K562 (cell line): ENCODE measurements at regions not wholly inside any gene's neighbourhood (a gene's known extent, or its start where the extent isn't known, plus 50 kb on each side); places are given as distances from the start of the nearest gene placed in this dataset.

ENCODE experiments used
- ATAC-seq: fragments of 200-7000 bp; cut with Tn5 transposase; 3 replicates; pipeline ENCODE4 v1.9.1; 2020; ENCODE audit warnings: moderate library complexity
- BruUV-seq: library from RNA; stranded (reverse); fragments of 400-500 nt; replicated peaks from 2 replicates; lab custom pipeline; 2021; lab: Mats Ljungman, UMichigan
- CTCF ChIA-PET: fragments of 300-600 bp; formaldehyde crosslinking; extraction: SDS; loops from one replicate; lab custom pipeline; 2021; ENCODE audit warnings: low intra/inter-chr PET ratio; lab: Yijun Ruan, JAX
- POLR2A ChIA-PET: fragments of 300-600, 350-650 bp; sonication (Branson Sonifier 250); formaldehyde crosslinking; extraction: SDS; loops from one replicate; lab custom pipeline; 2021; ENCODE audit warnings: antibody characterized with exemption, inconsistent platforms; lab: Yijun Ruan, JAX
- DNase-seq, 4 experiments: peaks; one replicate each; pipeline versions ENCODE4 v3.0.0 to v3.0.0-alpha.2; 2011 to 2018; ENCODE audit warnings: low spot score in 3 of 4, mixed read lengths in 3 of 4; ENCODE audit errors: extremely low read depth in 1 of 4
- FAIRE-seq: peaks from 2 replicates; lab custom pipeline; 2011; peaks lifted over from hg19 to GRCh38; lab: Jason Lieb, UNC
- H2AFZ ChIP-seq: 2 replicates; pipeline ENCODE4 v1.6.0; 2011; ENCODE audit warnings: low read depth, low read length, control low read depth, inconsistent platforms
- H3K27ac ChIP-seq: fragments of 200-600 bp; 3 replicates; pipeline ENCODE4 v1.8.0; 2011; ENCODE audit warnings: low read depth, mild to moderate bottlenecking, control low read depth, inconsistent platforms, low read length, moderate library complexity, mixed read lengths; ENCODE audit errors: extremely low read depth
- H3K27me3 ChIP-seq, 2 experiments: fragments of 300-600 bp in 1 of 2; 2 replicates in 1 of 2; 3 replicates in 1 of 2; pipeline versions ENCODE4 v1.6.0 to v1.8.0; 2011; ENCODE audit warnings: inconsistent platforms in 2 of 2, low read length in 2 of 2, mild to moderate bottlenecking in 1 of 2, mixed read lengths in 1 of 2, moderate library complexity in 1 of 2; ENCODE audit not compliant: control insufficient read depth in 2 of 2, insufficient read depth in 2 of 2
- H3K36me3 ChIP-seq: fragments of 300-600 bp; 3 replicates; pipeline ENCODE4 v1.8.0; 2011; ENCODE audit warnings: mild to moderate bottlenecking, low read length, inconsistent platforms; ENCODE audit not compliant: control insufficient read depth, insufficient read depth
- H3K4me1 ChIP-seq, 2 experiments: fragments of 200-600 bp in 1 of 2; replicated peaks in 1 of 2; 2 replicates in 1 of 2; 3 replicates in 1 of 2; pipeline versions ENCODE4 v1.5.1 to v1.8.0; 2011; ENCODE audit warnings: inconsistent platforms in 2 of 2, low read length in 2 of 2, mild to moderate bottlenecking in 1 of 2, mixed read lengths in 1 of 2, moderate library complexity in 1 of 2; ENCODE audit not compliant: control insufficient read depth in 2 of 2, insufficient read depth in 2 of 2
- H3K4me2 ChIP-seq: 2 replicates; pipeline ENCODE4 v1.6.1; 2011; ENCODE audit warnings: low read length, control low read depth, inconsistent platforms, mixed read lengths; ENCODE audit not compliant: insufficient read depth
- H3K4me3 ChIP-seq: fragments of 200-600 bp; sonication (generic), shearing (Covaris generic); 2 replicates; pipeline ENCODE4 v1.5.1; 2016; ENCODE audit warnings: control low read depth, inconsistent platforms
- H3K79me2 ChIP-seq: fragments of 200-600 bp; 3 replicates; pipeline ENCODE4 v1.8.0; 2011; ENCODE audit warnings: low read length, inconsistent platforms; ENCODE audit not compliant: control insufficient read depth, insufficient read depth
- H3K9ac ChIP-seq, 2 experiments: 2 replicates each; pipeline versions ENCODE4 v1.6.0 to v1.6.1; 2011; ENCODE audit warnings: low read depth in 2 of 2, low read length in 2 of 2, control low read depth in 1 of 2, inconsistent platforms in 1 of 2, mild to moderate bottlenecking in 1 of 2, mixed read lengths in 1 of 2; ENCODE audit not compliant: insufficient read depth in 1 of 2
- H3K9me1 ChIP-seq: one replicate; pipeline ENCODE4 v1.6.0; 2011; ENCODE audit warnings: inconsistent platforms, mild to moderate bottlenecking, low read length, moderate library complexity; ENCODE audit not compliant: control insufficient read depth, insufficient read depth
- H3K9me3 ChIP-seq: replicated peaks from 2 replicates; pipeline ENCODE4 v1.5.1; 2011; ENCODE audit warnings: low read depth, low read length, inconsistent platforms; ENCODE audit not compliant: control insufficient read depth, insufficient read depth
- H4K20me1 ChIP-seq: replicated peaks from 2 replicates; pipeline ENCODE4 v1.6.1; 2011; ENCODE audit warnings: low read length, inconsistent platforms, mixed read lengths; ENCODE audit not compliant: control insufficient read depth, insufficient read depth
- RB1 ChIP-seq: fragments of 450-650 bp; IDR thresholded peaks from 2 replicates; pipeline ENCODE4 v1.6.1; 2017; ENCODE audit warnings: low read depth, mild to moderate bottlenecking
- TARDBP ChIP-seq: fragments of 450-650 bp; IDR thresholded peaks from 2 replicates; pipeline ENCODE4 v1.6.1; 2016
- WGBS: fragments of 100-300 bp; shearing (Covaris generic); methylation state at CpG from one replicate; pipeline ENCODE4 v1.1.6; 2016; ENCODE audit warnings: low coverage, mixed read lengths; ENCODE audit not compliant: insufficient coverage; ENCODE audit errors: missing lambda C conversion rate; 5-methylcytosine and 5-hydroxymethylcytosine counted together
- in situ Hi-C: fragments of 300-500 bp; cut with MboI; formaldehyde crosslinking; loops from 4 replicates; pipeline ENCODE4 v1.15.0; 2018; ENCODE audit warnings: inconsistent platforms, mixed read lengths
- intact Hi-C: fragments of 100-400 bp; cut with micrococcal nuclease; formaldehyde crosslinking; loops from 2 replicates; pipeline ENCODE4 v1.14.2; 2022
- TF ChIP-seq, protein P1 (sequence below): fragments of 450-650 bp; IDR thresholded peaks from 2 replicates; pipeline ENCODE4 v1.6.1; 2017; ENCODE audit warnings: antibody characterized with exemption, mild to moderate bottlenecking

DNA sequence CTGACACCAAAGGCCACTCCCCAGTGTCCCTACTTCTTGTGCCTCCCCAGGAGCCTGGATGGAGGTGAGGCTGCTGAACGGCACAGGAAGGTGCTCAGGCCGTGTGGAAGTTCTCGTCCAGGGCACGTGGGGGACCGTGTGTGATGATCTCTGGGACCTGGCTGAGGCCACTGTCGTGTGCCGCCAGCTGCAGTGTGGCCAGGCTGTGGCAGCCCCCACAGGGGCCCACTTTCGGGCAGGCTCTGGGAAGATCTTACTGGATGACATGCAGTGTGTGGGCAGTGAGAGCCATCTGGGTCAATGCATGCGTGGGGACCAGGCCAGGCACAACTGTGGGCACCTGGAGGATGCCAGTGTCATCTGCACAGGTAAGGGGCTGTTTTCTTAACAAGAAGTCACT is 57.0 kb upstream of the C10orf120 start:
- Histone ChIP-seq H3K36me3 (no peaks in the 10 kb centered on the region), H3K9me3 (no peaks in the 10 kb centered on the region), H3K27ac (no peak overlapping the region), H3K79me2 (no peaks in the 10 kb centered on the region), H3K4me2 (no peak overlapping the region), H3K9me1 (no peaks in the 10 kb centered on the region), H3K9ac (no peak overlapping the region), H2AFZ (no peak overlapping the region), H3K4me1 (no peaks in the 10 kb centered on the region), H3K4me3 (no peak overlapping the region), H3K27me3 (no peaks in the 10 kb centered on the region), H4K20me1 (no peaks in the 10 kb centered on the region)
- WGBS, result 0% methylated on average over 7 of the region's 9 CpGs
- FAIRE-seq (no peak), DNase-seq (no peak), ATAC-seq (no peak)
- ChIA-PET CTCF (no interaction called here), POLR2A (no interaction called here)
- no TSS peak for BruUV-seq
- intact Hi-C loops (no loop called here), in situ Hi-C loops (no loop called here)
- TF ChIP-seq RB1 (no peak), TARDBP (no peak)
- TF ChIP-seq, protein P1, sequence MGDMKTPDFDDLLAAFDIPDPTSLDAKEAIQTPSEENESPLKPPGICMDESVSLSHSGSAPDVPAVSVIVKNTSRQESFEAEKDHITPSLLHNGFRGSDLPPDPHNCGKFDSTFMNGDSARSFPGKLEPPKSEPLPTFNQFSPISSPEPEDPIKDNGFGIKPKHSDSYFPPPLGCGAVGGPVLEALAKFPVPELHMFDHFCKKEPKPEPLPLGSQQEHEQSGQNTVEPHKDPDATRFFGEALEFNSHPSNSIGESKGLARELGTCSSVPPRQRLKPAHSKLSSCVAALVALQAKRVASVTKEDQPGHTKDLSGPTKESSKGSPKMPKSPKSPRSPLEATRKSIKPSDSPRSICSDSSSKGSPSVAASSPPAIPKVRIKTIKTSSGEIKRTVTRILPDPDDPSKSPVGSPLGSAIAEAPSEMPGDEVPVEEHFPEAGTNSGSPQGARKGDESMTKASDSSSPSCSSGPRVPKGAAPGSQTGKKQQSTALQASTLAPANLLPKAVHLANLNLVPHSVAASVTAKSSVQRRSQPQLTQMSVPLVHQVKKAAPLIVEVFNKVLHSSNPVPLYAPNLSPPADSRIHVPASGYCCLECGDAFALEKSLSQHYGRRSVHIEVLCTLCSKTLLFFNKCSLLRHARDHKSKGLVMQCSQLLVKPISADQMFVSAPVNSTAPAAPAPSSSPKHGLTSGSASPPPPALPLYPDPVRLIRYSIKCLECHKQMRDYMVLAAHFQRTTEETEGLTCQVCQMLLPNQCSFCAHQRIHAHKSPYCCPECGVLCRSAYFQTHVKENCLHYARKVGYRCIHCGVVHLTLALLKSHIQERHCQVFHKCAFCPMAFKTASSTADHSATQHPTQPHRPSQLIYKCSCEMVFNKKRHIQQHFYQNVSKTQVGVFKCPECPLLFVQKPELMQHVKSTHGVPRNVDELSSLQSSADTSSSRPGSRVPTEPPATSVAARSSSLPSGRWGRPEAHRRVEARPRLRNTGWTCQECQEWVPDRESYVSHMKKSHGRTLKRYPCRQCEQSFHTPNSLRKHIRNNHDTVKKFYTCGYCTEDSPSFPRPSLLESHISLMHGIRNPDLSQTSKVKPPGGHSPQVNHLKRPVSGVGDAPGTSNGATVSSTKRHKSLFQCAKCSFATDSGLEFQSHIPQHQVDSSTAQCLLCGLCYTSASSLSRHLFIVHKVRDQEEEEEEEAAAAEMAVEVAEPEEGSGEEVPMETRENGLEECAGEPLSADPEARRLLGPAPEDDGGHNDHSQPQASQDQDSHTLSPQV, result no peak
